GM12891 (cell line): ENCODE measurements at regions not wholly inside any gene's neighbourhood (a gene's known extent, or its start where the extent isn't known, plus 50 kb on each side); places are given as distances from the start of the nearest gene placed in this dataset.

ENCODE experiments used
- DNase-seq: peaks from one replicate; pipeline ENCODE4 v3.0.0; 2011; ENCODE audit warnings: low spot score; ENCODE audit not compliant: insufficient read length
- FAIRE-seq: peaks from 2 replicates; lab custom pipeline; 2011; peaks lifted over from hg19 to GRCh38; lab: Jason Lieb, UNC
- PAX5 ChIP-seq: IDR thresholded peaks from 2 replicates; pipeline ENCODE4 v1.6.1; 2011; ENCODE audit warnings: low read length, moderate library complexity, mild to moderate bottlenecking; ENCODE audit not compliant: insufficient read depth, severe bottlenecking
- POLR2A ChIP-seq: IDR thresholded peaks from 2 replicates; pipeline ENCODE4 v1.6.1; 2011; ENCODE audit warnings: low read depth, low read length, control low read depth
- POLR2AphosphoS5 ChIP-seq: IDR thresholded peaks from 2 replicates; pipeline ENCODE4 v1.6.1; 2011; ENCODE audit warnings: low read depth, low read length, control low read depth
- POU2F2 ChIP-seq: IDR thresholded peaks from 2 replicates; pipeline ENCODE4 v1.6.1; 2011; ENCODE audit warnings: low read depth, mild to moderate bottlenecking, control low read depth, low read length, moderate library complexity
- SPI1 ChIP-seq: IDR thresholded peaks from 2 replicates; pipeline ENCODE4 v1.6.1; 2011; ENCODE audit warnings: low read depth, low read length, control low read depth
- TAF1 ChIP-seq: IDR thresholded peaks from 2 replicates; pipeline ENCODE4 v1.6.1; 2011; ENCODE audit warnings: low read depth, low read length, control low read depth

- no peak for TF ChIP-seq POU2F2
- no peak for TF ChIP-seq TAF1
- no peak for TF ChIP-seq SPI1
- no peak for TF ChIP-seq PAX5
- no peak for FAIRE-seq
- DNase-seq = no peak
Observed at GRCh38 chr18:64840911-64841701, 692.2 kb upstream of the LINC00305 start.

- no peak for FAIRE-seq
- no peak for DNase-seq
- TF ChIP-seq TAF1 = no peak
- no peak for TF ChIP-seq POU2F2
- TF ChIP-seq SPI1 = no peak
- TF ChIP-seq POLR2AphosphoS5 = no peak
- TF ChIP-seq POLR2A = no peak
- TF ChIP-seq PAX5 = no peak
Observed at GRCh38 chr18:64810354-64810753, 661.5 kb upstream of the LINC00305 start.

GRCh38 chr18:64809801-64810200, 660.9 kb upstream of the LINC00305 start:
- no peak for TF ChIP-seq PAX5
- no peak for TF ChIP-seq TAF1
- no peak for TF ChIP-seq POU2F2
- TF ChIP-seq SPI1 = no peak
- no peak for TF ChIP-seq POLR2AphosphoS5
- no peak for TF ChIP-seq POLR2A
- FAIRE-seq (no peak), DNase-seq (no peak)

- FAIRE-seq (no peak), DNase-seq (no peak)
- TF ChIP-seq POLR2AphosphoS5 = no peak
- TF ChIP-seq TAF1 = no peak
- no peak for TF ChIP-seq POLR2A
- no peak for TF ChIP-seq PAX5
- TF ChIP-seq SPI1 = no peak
- no peak for TF ChIP-seq POU2F2
Observed at GRCh38 chr18:64807560-64807959, 658.7 kb upstream of the LINC00305 start.

GRCh38 chr18:64806691-64807090, 657.8 kb upstream of the LINC00305 start:
- DNase-seq (no peak), FAIRE-seq (no peak)
- TF ChIP-seq TAF1 (no peak), SPI1 (no peak), POLR2A (no peak), POLR2AphosphoS5 (no peak), PAX5 (no peak), POU2F2 (no peak)

- DNase-seq (no peak), FAIRE-seq (no peak)
- no peak for TF ChIP-seq POU2F2
- no peak for TF ChIP-seq SPI1
- TF ChIP-seq POLR2A = no peak
- no peak for TF ChIP-seq POLR2AphosphoS5
- TF ChIP-seq TAF1 = no peak
- no peak for TF ChIP-seq PAX5
Observed at GRCh38 chr18:64806232-64806631, 657.3 kb upstream of the LINC00305 start.

GRCh38 chr18:64803471-64803870, 654.6 kb upstream of the LINC00305 start:
- DNase-seq (no peak), FAIRE-seq (no peak)
- TF ChIP-seq TAF1 (no peak), PAX5 (no peak), POLR2A (no peak), POU2F2 (no peak), SPI1 (no peak), POLR2AphosphoS5 (no peak)

- no peak for TF ChIP-seq POU2F2
- TF ChIP-seq PAX5 = no peak
- TF ChIP-seq POLR2AphosphoS5 = no peak
- TF ChIP-seq SPI1 = no peak
- no peak for TF ChIP-seq TAF1
- TF ChIP-seq POLR2A = no peak
- DNase-seq (no peak), FAIRE-seq (no peak)
Observed at GRCh38 chr18:64800151-64800550, 651.3 kb upstream of the LINC00305 start.

GRCh38 chr18:64799376-64799775, 650.5 kb upstream of the LINC00305 start:
- no peak for TF ChIP-seq POLR2A
- TF ChIP-seq TAF1 = no peak
- no peak for TF ChIP-seq SPI1
- no peak for TF ChIP-seq PAX5

More at GRCh38 chr18:64799376-64799775, 650.5 kb upstream of the LINC00305 start:
- no peak for FAIRE-seq
- DNase-seq = no peak
